GM19455 (cell line): ENCODE measurements at regions not wholly inside any gene's neighbourhood (a gene's known extent, or its start where the extent isn't known, plus 50 kb on each side); places are given as distances from the start of the nearest gene placed in this dataset.

Experiments
- ATAC-seq: cut with Tn5 transposase; IDR thresholded peaks from one replicate; pipeline ENCODE4 v1.9.1; 2021; ENCODE audit not compliant: unreplicated experiment

DNA sequence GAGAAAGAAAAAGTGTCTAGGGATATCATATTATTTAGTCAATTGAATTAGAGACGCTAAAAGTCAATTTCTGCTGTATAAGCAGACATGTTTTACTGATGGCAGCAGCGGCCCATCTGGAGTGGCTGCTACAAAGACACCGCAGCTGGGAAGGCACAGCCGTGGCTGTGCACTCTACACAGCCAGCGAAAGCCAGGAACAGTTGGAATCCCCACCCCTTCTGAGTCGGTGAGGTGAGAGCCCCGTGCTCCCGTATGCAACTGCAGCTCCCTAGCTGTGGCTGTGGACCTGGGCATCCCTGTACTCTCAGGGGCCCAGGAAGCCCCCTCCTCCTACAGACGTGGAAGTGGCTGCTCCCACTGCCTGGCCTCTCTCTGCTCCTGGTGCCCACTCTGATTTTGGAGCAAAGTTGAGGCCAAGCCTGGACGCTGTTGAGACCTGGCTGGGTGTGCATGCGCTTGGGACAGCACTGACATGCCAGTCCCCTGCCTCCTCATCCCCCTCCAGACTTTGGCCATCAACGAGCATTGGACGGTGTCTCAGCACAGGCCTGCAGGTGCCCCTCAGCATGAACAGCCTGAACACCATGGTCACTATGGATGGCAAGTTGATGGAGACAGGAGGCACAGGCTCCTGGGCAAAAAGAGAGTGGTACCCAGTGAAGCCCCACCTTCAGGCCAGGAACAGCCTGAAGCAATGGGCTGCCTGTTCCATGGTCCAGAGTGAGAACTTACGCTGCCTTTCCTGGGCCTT, 944.0 kb upstream of the MIR17HG start:
- no peak for ATAC-seq

DNA sequence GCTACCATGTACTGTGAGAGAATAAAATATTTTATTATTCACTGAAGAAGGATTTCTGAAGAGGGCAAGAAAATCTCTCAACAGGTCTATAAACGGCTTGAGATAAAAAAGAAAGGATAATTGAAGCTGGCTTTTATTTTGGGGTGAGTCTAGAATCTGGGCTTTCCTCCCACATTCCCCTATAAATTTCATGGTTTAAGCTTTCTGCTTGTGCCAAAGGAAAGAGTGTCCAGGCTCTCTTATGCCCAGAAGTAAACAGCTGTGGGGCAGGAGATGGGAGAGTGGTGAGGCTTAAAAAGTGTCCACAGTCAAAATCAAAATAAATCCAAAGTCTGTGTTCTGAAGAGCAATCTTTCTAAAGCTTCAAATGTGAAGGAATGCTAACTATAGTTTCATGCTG, 942.2 kb upstream of the MIR17HG start:
- ATAC-seq, result no peak

DNA sequence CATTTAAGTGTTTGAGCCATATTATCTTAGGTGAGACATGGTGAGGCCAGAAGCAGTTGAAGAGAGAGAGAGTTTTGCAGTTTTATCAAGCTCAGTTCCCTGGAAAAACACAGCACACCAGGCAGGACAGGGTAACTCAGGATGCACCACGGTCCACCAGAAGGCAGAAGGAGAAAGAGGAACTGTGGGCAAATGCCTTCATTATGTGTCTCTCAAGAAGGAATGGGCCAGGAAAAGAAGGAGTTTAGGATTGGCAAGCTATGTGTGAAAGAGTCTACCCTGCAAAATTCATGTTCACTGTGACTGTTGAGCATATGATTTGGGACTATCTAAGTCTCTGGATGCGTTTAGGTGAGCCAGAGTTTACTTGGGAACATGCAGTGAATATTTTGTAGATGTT, 934.5 kb upstream of the MIR17HG start:
- ATAC-seq, result no peak

DNA sequence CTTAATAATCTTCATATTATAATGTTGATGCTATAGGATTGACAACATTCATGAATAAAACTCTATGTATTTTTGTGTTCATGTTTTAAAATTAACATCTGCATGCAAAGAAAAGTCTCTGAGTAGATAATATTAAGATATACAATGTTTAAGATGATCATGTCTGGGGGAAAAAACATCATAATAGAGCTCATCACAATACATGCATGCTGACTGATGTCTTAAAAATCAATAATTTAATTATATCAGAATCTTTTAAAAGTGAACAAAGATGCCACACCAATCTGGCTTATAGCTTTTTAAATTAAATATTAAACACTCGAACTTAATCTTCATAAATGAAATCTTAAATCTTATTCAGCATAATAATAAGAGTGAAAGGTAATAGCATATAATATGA, 933.9 kb upstream of the MIR17HG start:
- no peak for ATAC-seq

DNA sequence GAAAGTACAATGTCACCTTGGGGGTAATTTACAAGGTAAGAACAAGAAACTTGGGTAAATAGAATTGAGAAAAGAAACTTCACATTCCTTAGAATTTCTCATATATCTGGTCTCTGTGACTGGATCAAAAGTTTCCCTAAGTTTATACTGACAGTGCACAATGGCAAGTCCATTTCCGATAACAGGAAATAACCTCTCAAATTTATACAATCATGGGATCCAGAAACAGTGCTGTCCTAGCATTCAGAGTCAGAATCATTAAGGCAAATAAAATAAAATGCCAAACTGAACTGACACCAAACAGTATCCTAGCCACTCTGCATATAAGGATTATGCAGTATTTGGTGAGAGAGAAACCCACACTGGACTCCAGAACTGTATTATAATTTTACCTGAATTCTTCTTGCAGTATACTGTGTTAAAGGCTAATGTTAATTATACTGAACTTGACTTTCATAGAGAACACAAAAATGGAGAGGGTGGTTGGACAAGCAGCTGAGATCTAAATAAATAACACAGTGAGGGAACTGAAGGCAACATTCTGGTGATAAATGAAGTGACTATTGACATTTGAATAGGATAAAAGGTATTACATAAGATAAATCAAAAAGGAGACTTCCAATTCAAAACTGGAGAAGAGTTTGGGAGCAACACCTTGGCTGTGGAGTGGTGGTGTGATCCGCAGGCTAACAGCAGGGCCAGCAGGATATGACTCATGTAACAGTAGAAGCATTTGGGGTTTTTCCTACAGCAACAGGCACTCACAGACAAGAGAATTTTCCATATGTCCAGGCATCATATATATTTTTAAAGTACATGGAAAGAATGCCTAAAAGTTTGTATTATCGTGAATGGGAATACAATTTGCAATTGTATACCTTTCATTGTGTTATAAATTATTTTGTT, 932.5 kb upstream of the MIR17HG start:
- no peak for ATAC-seq

DNA sequence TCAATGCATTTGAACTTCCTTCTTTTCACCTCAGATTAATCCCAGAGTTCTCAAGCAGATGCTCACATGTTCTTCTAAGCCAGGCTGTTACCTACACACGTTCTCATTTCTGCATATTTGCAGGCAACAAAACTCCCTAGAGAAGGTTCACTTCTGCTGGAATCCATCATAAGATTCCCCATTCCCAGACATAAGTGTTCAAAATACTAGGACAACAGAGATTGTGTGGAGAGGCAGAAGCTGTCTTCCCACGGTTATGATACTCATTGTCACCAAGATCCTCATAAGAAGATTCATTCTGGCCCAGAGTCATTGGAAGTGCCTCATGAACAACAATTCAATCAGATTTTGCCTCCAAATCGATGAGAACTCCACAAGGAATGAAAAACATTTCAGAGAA, 931.6 kb upstream of the MIR17HG start:
- no peak for ATAC-seq

DNA sequence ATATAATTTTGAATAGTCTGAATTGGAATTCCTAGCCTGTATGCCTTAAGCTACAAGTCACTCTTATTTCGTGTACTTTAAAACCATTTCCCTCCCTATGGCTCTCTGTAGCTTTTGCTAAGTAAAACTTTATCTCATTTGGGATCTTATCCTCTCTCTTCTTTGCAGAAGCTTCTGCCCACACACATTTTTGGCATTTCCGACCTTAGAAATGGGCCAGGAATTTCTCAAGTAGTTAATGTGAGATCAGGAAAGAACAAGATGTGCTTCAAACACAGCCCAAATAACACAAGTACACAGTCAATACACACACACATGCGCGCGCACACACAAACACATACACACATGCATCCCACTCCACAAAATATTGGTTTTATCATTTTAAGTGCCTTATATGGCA, 931.0 kb upstream of the MIR17HG start:
- ATAC-seq, result no peak

DNA sequence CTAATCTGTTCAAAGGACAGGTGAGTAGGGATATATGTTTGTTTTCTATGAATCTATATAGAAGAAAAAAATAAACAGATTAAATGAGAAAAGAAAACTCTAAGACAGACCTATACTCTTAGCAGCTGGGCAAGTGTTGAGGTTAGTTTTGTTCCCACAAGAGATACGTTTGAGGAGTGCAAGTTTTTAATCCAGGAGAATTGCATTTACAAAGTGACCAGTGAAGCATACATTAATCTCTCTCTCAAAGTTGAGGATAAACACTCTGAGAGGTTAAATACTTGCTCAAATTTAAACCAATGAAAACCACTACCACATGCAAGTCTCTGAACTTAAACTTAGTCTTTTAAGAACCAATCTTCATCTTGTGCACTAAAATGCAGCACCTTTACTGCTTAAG, 930.5 kb upstream of the MIR17HG start:
- no peak for ATAC-seq

DNA sequence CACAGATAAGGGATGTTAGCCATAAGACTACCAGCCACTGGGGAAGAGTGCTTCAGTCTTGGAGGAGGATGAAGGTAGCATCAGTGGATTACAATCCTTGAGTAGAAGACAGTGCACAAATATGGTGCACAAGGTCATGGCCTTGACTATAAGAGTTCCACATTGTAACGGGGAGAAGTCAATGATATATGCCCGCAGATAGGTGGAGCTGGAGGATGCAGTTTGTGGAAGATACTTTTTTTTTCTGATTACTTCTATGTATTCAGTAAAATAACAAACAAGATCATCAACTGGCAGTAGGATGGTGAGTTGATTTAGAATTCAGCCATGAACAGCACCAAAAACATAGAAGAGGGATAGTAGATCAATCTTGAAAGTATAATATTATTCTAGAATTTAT, 926.8 kb upstream of the MIR17HG start:
- no peak for ATAC-seq

DNA sequence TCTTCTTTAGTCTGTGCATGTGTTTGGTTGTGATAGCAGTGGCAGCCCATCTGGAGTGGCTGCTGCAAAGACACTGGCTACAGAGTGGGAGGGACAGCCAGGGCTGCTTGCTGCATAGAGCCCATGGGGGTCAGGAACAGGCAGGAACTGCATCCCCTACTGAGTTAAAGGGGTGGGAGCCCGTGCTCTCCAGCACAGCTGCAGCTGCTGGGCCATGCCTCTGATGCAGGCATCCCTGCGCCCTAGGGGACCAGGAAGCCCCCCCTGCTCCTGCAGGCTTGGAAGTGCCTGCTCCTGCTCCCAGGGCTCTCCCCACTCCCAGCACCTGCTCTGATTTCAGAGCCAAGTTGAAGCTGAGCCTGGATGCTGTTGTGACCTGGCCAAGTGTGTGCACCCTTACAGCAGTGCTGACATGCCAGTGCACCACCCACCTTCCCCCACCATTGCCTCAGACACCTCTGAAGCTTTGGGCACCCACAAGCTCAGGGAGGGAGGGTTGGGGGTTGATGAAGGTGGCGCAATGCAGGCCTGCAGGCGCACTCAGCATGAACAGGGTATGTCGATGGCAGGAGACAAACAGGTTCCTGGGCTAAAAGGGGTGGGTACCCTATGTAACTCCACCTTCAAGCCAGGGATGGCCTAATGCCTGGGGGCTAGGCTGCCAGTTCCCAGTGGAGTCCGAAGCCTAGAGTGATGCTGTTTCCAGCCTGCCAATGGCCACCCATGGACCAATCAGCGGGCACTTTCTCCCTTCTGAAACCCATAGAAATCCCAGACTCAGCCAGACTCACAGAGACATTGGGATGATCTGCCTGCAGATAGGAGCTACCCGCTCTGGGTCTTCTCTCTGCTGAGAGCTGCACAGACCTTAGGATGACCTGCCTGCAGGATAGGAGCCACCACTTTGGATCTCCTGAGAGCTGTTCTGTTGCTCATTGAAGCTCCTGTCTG, 919.9 kb upstream of the MIR17HG start:
- ATAC-seq, result no peak

DNA sequence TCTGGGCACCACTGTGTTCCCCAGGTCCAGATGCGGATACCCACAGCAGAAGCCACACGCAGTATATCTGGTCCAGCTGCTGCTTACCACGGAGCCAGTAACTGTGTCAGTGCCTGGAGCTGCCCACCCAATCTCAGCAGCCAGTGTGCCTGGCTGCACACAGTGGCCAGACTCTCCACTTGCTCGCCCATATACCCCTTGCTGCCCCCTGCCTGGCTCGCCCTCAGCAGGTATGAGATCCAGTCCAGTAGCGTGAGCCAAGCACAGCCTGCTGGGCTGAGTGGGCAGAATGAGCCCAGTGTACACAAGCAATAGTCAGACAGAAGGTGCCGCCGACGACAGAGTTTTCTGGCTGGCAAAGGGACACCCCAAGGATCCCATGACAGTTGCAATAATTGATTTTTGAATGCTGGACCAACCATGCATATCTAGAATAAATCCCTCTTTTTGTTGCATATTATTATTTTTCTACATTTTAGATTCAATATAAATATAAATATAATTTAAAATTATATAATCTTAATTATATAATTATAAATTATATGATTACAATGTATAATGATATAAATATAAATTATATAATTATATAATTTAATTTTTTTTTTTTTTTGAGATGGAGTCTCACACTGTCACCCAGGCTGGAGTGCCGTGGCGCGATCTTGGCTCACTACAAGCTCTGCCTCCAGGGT, 918.8 kb upstream of the MIR17HG start:
- ATAC-seq, result no peak

DNA sequence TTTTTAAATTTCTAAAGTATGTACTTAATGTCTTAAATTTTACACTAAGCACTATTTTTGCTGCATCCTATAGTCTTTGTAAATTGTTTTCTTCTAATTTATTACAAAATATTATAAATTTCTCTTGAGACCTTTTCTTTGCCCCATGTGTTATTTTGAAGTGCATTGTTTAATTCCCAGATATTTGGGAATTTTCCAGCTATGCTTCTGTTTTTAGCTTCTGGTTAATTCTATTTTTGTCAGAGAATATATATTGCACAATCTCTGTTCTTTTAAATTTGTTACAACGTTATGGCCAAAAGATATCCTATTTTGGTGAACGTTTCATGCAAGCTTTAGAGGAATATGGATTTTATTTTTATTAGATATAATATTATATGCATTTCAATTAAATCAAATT, 917.4 kb upstream of the MIR17HG start:
- ATAC-seq, result no peak

DNA sequence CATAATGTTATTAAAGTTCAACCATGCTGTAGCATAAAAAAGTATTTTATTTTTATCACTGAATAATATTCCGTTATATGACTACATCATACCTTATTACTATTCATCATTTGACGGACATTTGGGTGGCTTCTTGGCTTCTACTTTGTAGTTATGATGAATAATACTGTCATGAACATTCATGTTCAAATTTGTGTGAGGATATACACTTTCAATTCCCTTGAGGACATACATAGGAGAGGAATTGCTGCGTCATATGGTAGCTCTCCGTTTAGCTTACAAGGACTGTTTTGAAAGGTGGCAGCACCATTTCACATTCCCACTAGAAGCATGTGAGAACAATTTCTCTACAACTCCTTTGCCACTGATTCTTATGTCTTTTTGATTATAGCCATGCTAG, 910.8 kb upstream of the MIR17HG start:
- ATAC-seq, result no peak

DNA sequence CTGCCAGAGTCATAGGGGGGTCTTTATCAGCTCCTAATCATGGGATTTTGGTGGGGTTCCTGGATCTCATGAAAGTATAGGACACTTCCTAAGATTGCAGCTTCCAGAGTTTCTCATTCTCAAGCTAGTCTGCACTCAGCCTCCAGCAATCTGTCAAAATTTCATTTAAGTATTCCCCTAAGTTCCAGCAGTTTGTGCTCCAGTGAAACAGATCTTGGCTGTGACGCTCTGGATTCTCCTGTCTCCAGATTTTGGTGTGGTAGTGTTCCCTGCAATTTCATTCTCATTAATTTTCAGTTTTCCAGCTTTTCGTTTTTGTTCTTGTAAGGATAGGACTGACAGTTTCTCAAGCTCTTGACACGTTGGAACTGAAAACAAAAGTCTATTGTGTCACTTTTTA, 908.9 kb upstream of the MIR17HG start:
- no peak for ATAC-seq

DNA sequence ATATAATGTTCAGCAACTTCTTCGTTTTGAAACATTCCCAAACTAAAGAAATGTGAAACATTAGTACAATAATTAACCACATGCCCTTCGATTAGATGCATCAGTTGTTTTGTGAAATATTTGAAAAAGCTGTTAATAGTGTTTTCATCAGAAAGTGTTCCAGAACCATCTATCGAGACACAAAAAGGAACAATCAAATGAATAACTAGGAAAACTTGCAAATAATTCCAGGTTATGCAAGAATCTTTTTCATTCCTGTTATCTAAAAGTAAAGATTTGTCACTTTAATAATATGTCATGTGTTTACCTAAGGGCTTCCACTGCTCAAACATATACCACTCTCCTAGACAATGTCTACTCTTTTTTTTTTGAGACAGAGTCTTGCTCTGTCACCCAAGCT, 904.2 kb upstream of the MIR17HG start:
- no peak for ATAC-seq

DNA sequence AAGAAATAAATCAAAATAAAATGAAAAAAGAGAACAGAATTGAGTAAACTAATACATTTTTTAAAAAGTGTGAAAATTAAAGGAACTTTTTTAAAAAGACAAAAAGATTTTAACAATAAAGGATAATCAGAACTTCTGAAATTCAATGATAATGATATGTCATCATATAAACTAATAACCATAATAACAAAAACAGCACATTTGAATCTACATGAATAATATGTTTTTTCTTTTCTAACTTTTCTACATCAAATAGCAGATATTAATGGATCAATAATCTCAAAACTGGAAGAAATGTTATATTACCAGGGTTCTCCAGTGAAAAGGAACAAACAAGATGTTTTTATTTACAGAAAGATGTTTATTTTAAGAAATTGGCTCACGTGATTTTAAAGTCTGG, 903.3 kb upstream of the MIR17HG start:
- no peak for ATAC-seq

DNA sequence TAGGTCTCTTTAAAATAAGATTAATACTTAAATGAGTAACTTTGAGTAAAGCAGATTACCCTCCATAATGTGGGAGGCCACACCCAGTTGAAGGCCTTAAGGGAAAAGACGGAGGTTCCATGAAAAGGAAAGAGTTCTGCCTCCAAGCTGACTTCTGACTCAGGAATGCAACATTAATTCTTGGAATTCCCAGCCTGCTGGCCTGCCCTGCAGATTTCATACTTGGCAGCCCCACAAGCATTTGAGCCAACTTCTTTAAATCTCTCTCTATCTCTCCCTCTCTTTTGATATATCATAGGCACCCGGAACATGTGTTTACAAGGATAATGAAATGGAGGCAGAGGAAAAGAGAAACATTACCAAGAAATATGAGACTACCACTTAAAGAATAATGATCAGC, 902.3 kb upstream of the MIR17HG start:
- no peak for ATAC-seq

DNA sequence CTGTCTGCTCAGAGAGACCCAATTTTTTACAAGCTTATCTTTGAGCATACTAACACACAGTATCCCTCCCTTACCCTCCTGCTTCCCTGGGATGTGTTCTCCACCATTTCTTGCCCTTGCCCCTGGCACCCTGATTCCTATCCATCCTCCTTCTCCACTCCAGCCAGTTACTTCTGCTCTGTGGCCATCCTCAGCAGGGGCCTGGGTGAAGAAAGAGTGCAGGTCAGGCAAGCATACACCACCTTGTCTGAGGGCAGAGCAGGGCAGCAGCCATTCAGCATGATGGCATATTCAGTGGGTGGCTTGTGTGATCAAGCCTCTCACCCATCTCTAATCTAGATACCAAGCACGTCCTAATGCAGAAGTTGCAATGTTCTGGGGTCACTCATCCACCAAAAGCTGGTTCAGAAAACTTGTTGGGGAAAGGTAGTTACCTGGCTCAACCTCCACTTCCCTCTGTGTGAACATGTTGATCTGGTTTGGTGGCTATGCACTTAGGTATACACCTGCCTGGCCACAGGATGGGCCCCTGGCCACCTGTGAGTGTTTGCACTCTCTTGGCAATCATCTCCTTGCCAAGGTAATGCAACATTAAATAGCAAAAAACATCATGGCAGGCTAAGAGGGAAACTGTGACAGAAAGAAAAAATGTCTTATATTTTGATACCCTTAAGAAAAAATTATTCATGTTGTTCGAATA, 900.3 kb upstream of the MIR17HG start:
- ATAC-seq, result no peak

DNA sequence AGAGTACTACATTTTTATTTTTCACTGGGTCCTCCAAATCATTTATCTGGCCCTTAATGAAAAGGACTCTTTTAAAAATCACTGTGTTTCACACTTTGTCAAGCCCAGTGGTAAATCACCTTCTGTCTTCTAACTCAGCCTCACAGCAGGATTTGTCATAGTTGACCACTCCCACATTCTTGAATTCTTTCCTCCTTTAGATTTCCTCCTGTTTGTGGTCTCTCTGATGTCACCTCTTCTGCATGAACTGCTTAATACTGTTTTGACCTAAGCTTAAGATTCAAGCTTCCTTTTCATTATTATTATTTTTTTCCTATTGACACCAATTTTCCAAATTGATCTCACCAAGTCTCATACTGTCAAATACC, 899.8 kb upstream of the MIR17HG start:
- no peak for ATAC-seq

DNA sequence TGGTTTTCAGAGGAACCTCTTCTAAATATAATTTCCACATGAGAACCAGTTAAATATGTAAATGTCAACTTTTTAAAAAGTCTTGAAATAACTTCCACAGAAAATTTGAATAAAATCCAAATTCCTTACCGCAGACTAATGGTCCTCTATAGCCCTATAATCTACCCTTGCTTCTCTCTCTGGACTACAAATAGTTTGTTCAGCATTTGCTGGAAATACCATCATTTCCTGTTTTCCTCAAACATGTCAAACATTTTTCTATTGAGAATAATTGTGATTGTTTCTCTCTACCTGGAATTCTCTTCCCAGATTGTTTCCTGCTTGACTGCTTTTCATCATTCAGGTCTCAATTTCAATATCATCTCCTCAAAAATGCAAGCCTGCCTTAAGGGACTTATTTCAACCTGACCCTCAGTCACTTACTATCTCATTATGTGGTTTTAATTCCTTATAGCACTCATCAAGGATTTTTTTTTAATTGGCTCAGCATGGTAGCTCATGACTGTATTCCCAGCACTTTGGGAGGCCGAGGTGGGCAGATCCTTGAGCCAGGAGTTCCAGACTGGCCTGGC, 898.9 kb upstream of the MIR17HG start:
- ATAC-seq, result no peak
